ENCODE measurements at regions not wholly inside any gene's neighbourhood (a gene's known extent, or its start where the extent isn't known, plus 50 kb on each side); places are given as distances from the start of the nearest gene placed in this dataset.

GRCh38 chr10:2851566-2851965, 215.8 kb upstream of the PFKP start:
- no peak for TF ChIP-seq CTCF (IDR thresholded peaks at IDR 0.05)
- no peak for TF ChIP-seq POLR2A (IDR thresholded peaks at IDR 0.05)
- no peak for TF ChIP-seq EP300 (IDR thresholded peaks at IDR 0.05)
